GM12878 (cell line): ENCODE measurements at regions not wholly inside any gene's neighbourhood (a gene's known extent, or its start where the extent isn't known, plus 50 kb on each side); places are given as distances from the start of the nearest gene placed in this dataset.

Experiments
- ATAC-seq: fragments of 200-7000 bp; cut with Tn5 transposase; 3 replicates; pipeline ENCODE4 v1.9.1; 2020; ENCODE audit warnings: mild to moderate bottlenecking, moderate library complexity
- BruUV-seq: library from RNA; stranded (reverse); fragments of 400-500 nt; replicated peaks from 2 replicates; lab custom pipeline; 2021; lab: Mats Ljungman, UMichigan
- CTCF ChIA-PET: fragments of 300-600 bp; sonication (Branson Sonifier 250); formaldehyde crosslinking; extraction: SDS; loops from one replicate; lab custom pipeline; 2021; ENCODE audit warnings: inconsistent platforms; lab: Yijun Ruan, JAX
- POLR2A ChIA-PET: fragments of 350-600 bp; formaldehyde crosslinking; extraction: SDS; loops from one replicate; lab custom pipeline; 2021; ENCODE audit warnings: inconsistent platforms; lab: Charles Lee
- RAD21 ChIA-PET: fragments of 300-600 bp; sonication (Branson Sonifier 250); formaldehyde crosslinking; loops from one replicate; lab custom pipeline; 2023; ENCODE audit warnings: antibody characterized with exemption; ENCODE audit not compliant: unreplicated experiment; lab: Charles Lee
- SMC1A ChIA-PET: fragments of 300-600 bp; sonication (Branson Sonifier 250); formaldehyde crosslinking; loops from one replicate; lab custom pipeline; 2023; ENCODE audit not compliant: unreplicated experiment, uncharacterized antibody; lab: Charles Lee
- DNase-seq: peaks from one replicate; pipeline ENCODE4 v3.0.0-alpha.2; 2011; ENCODE audit warnings: low read depth, low spot score
- FAIRE-seq: peaks from 3 replicates; lab custom pipeline; 2011; peaks lifted over from hg19 to GRCh38; lab: Jason Lieb, UNC
- H2AFZ ChIP-seq: 2 replicates; pipeline ENCODE4 v1.6.0; 2011; ENCODE audit warnings: low read depth, low read length, control low read depth; ENCODE audit not compliant: control insufficient read depth
- H3K27ac ChIP-seq: 2 replicates; pipeline ENCODE4 v1.5.1; 2011; ENCODE audit warnings: control low read depth; ENCODE audit not compliant: control insufficient read depth, insufficient read depth
- H3K27me3 ChIP-seq, 2 experiments: replicated peaks in 1 of 2; 2 replicates each; pipeline versions ENCODE4 v1.6.0 to v1.6.1; 2011; ENCODE audit warnings: low read length in 1 of 2; ENCODE audit not compliant: control insufficient read depth in 2 of 2, insufficient read depth in 2 of 2
- H3K36me3 ChIP-seq, 2 experiments: 2 replicates each; pipeline ENCODE4 v1.5.1; 2011; ENCODE audit warnings: low read length in 1 of 2; ENCODE audit not compliant: control insufficient read depth in 2 of 2, insufficient read depth in 2 of 2
- H3K4me1 ChIP-seq: 2 replicates; pipeline ENCODE4 v1.6.1; 2011; ENCODE audit warnings: mild to moderate bottlenecking, low read length, moderate library complexity, mixed read lengths; ENCODE audit not compliant: control insufficient read depth, insufficient read depth
- H3K4me2 ChIP-seq: 2 replicates; pipeline ENCODE4 v1.6.0; 2011; ENCODE audit warnings: control low read depth; ENCODE audit not compliant: control insufficient read depth, insufficient read depth
- H3K4me3 ChIP-seq: fragments of 200-600 bp; sonication (generic); 2 replicates; pipeline ENCODE4 v1.5.1; 2016
- H3K79me2 ChIP-seq: 2 replicates; pipeline ENCODE4 v1.6.0; 2011; ENCODE audit warnings: low read length; ENCODE audit not compliant: control insufficient read depth, insufficient read depth
- H3K9ac ChIP-seq: 2 replicates; pipeline ENCODE4 v1.8.0; 2011; ENCODE audit warnings: low read length, control low read depth, mixed read lengths; ENCODE audit not compliant: control insufficient read depth, insufficient read depth
- H3K9me3 ChIP-seq: replicated peaks from 3 replicates; pipeline ENCODE4 v1.5.1; 2011; ENCODE audit warnings: mild to moderate bottlenecking, low read length; ENCODE audit not compliant: control insufficient read depth, insufficient read depth
- H4K20me1 ChIP-seq: 2 replicates; pipeline ENCODE4 v1.6.0; 2011; ENCODE audit not compliant: control insufficient read depth, insufficient read depth
- BHLHE40 ChIP-seq, 2 experiments: fragments of 450-650 bp in 1 of 2; IDR thresholded peaks; 2 replicates each; pipeline ENCODE4 v1.6.1; 2011 to 2017; ENCODE audit warnings: low read depth in 2 of 2, borderline replicate concordance in 1 of 2, improper control_type of control experiment in 1 of 2, low read length in 1 of 2, mild to moderate bottlenecking in 1 of 2
- CBX3 ChIP-seq: fragments of 200-600 bp; sonication (generic); IDR thresholded peaks from 2 replicates; pipeline ENCODE4 v1.6.1; 2016; ENCODE audit warnings: low read depth, borderline replicate concordance
- CBX5 ChIP-seq: sonication (generic); IDR thresholded peaks from 2 replicates; pipeline ENCODE4 v1.6.1; 2016; ENCODE audit warnings: low read depth, moderate library complexity, mild to moderate bottlenecking, inconsistent platforms
- HDAC6 ChIP-seq: fragments of 200-600 bp; sonication (generic); IDR thresholded peaks from one replicate; pipeline ENCODE4 v1.8.0; 2017; ENCODE audit warnings: antibody characterized with exemption; ENCODE audit not compliant: unreplicated experiment
- HSF1 ChIP-seq: fragments of 150-350 bp; IDR thresholded peaks from 2 replicates; pipeline ENCODE4 v1.6.1; 2014; ENCODE audit warnings: mild to moderate bottlenecking, low read depth, low read length
- IRF5 ChIP-seq: fragments of 450-650 bp; IDR thresholded peaks from 2 replicates; pipeline ENCODE4 v1.6.1; 2017; ENCODE audit warnings: borderline replicate concordance
- KDM1A ChIP-seq: fragments of 200-600 bp; sonication (generic); IDR thresholded peaks from 2 replicates; pipeline ENCODE4 v1.6.1; 2016; ENCODE audit warnings: borderline replicate concordance
- MTA3 ChIP-seq: IDR thresholded peaks from 2 replicates; pipeline ENCODE4 v1.6.1; 2012; ENCODE audit warnings: low read length, inconsistent platforms, borderline replicate concordance
- NFXL1 ChIP-seq: fragments of 450-650 bp; IDR thresholded peaks from 2 replicates; pipeline ENCODE4 v1.6.1; 2017; ENCODE audit warnings: antibody characterized with exemption, mild to moderate bottlenecking, borderline replicate concordance
- PAX8 ChIP-seq: fragments of 450-650 bp; IDR thresholded peaks from 2 replicates; pipeline ENCODE4 v1.6.1; 2017; ENCODE audit warnings: mild to moderate bottlenecking, moderate library complexity
- POLR2AphosphoS2 ChIP-seq: IDR thresholded peaks from 2 replicates; pipeline ENCODE4 v1.6.1; 2011; ENCODE audit warnings: low read depth, mild to moderate bottlenecking, low read length, improper control_type of control experiment, moderate library complexity
- RAD21 ChIP-seq: IDR thresholded peaks from 2 replicates; pipeline ENCODE4 v1.6.1; 2011; ENCODE audit warnings: mild to moderate bottlenecking, low read depth, low read length, moderate library complexity; ENCODE audit not compliant: insufficient read depth
- RELB ChIP-seq: fragments of 450-650 bp; IDR thresholded peaks from 2 replicates; pipeline ENCODE4 v1.6.1; 2017; ENCODE audit warnings: low read depth, mild to moderate bottlenecking, moderate library complexity
- SIN3A ChIP-seq: IDR thresholded peaks from 2 replicates; pipeline ENCODE4 v1.6.1; 2012; ENCODE audit warnings: low read depth, low read length, improper control_type of control experiment
- SMAD1 ChIP-seq: fragments of 450-650 bp; IDR thresholded peaks from 2 replicates; pipeline ENCODE4 v1.6.1; 2018; ENCODE audit warnings: mild to moderate bottlenecking, low read depth; ENCODE audit not compliant: partially characterized antibody
- SPI1 ChIP-seq: IDR thresholded peaks from 2 replicates; pipeline ENCODE4 v1.6.1; 2011; ENCODE audit warnings: low read depth, mild to moderate bottlenecking, low read length, moderate library complexity, borderline replicate concordance; ENCODE audit not compliant: insufficient read depth
- ZBED1 ChIP-seq: IDR thresholded peaks from 2 replicates; pipeline ENCODE4 v1.6.1; 2016; ENCODE audit warnings: borderline replicate concordance
- ZNF687 ChIP-seq: fragments of 450-650 bp; IDR thresholded peaks from 2 replicates; pipeline ENCODE4 v1.6.1; 2017; ENCODE audit warnings: mild to moderate bottlenecking, moderate library complexity
- WGBS: methylation state at CpG from one replicate; pipeline ENCODE4 v1.1.6; 2016; ENCODE audit warnings: low lambda C conversion rate; ENCODE audit not compliant: insufficient replicate concordance, insufficient coverage; ENCODE audit errors: missing lambda C conversion rate; 5-methylcytosine and 5-hydroxymethylcytosine counted together
- in situ Hi-C: fragments of 300-500 bp; cut with MboI; formaldehyde crosslinking; loops from 9 replicates; pipeline ENCODE4 v1.14.3; 2018; ENCODE audit warnings: mixed read lengths
- intact Hi-C: fragments of 100-400 bp; cut with micrococcal nuclease; formaldehyde crosslinking; loops from one replicate; pipeline ENCODE4 v1.14.2; 2022; ENCODE audit not compliant: unreplicated experiment

GRCh38 chr9:115556432-115556831 is 438.5 kb upstream of the TNC start:
- Histone ChIP-seq H3K27me3 (no peaks in the 10 kb centered on the region), H3K79me2 (no peaks in the 10 kb centered on the region), H3K9me3 (no peaks in the 10 kb centered on the region), H3K4me1 (no peaks in the 10 kb centered on the region), H3K4me2 (no peak overlapping the region), H3K4me3 (no peak overlapping the region), H3K27ac (no peak overlapping the region), H4K20me1 (no peaks in the 10 kb centered on the region), H3K9ac (no peak overlapping the region), H2AFZ (no peak overlapping the region), H3K36me3 (no peaks in the 10 kb centered on the region)
- ChIA-PET RAD21 (no interaction called here), POLR2A (no interaction called here), SMC1A (no interaction called here), CTCF (no interaction called here)
- FAIRE-seq (no peak), ATAC-seq (no peak), DNase-seq (no peak)
- in situ Hi-C loops (no loop called here), intact Hi-C loops (no loop called here)
- 0% methylated on average over 1 of the region's 1 CpG for WGBS
- no TSS peak for BruUV-seq
- TF ChIP-seq POLR2AphosphoS2 (no peak), IRF5 (no peak), ZNF687 (no peak), SPI1 (no peak), HDAC6 (no peak), KDM1A (no peak), ZBED1 (no peak), PAX8 (no peak), BHLHE40 (IDR thresholded peaks at IDR 0.05; ENCODE audit: borderline replicate concordance in 1 of 2, low read depth in 2 of 2, low read length in 1 of 2) (no peak), HSF1 (no peak), MTA3 (no peak), CBX3 (no peak), SIN3A (no peak), CBX5 (no peak), RAD21 (no peak), SMAD1 (no peak), NFXL1 (no peak), RELB (no peak)
